CD4-positive, alpha-beta memory T cell (primary cell): ENCODE measurements at regions not wholly inside any gene's neighbourhood (a gene's known extent, or its start where the extent isn't known, plus 50 kb on each side); places are given as distances from the start of the nearest gene placed in this dataset.

Source experiments
- CTCF ChIA-PET: fragments of 350-600 bp; sonication (Branson Sonifier 250); formaldehyde crosslinking; loops from one replicate; lab custom pipeline; 2021; ENCODE audit warnings: inconsistent platforms; ENCODE audit not compliant: partially characterized antibody; lab: Charles Lee
- POLR2A ChIA-PET: fragments of 350-600 bp; sonication (Branson Sonifier 250); formaldehyde crosslinking; loops from one replicate; lab custom pipeline; 2021; ENCODE audit not compliant: partially characterized antibody; lab: Charles Lee
- DNase-seq, 5 donors: peaks; one replicate each; pipeline versions ENCODE4 v3.0.0 to v3.0.0-alpha.2; 2020 to 2022; ENCODE audit warnings: mixed read lengths in 1 of 5
- H3K27ac ChIP-seq: one replicate; pipeline ENCODE4 v1.7.0; 2013; ENCODE audit warnings: low read depth, low read length
- H3K27me3 ChIP-seq: 2 replicates; pipeline ENCODE4 v1.7.0; 2013; ENCODE audit warnings: mild to moderate bottlenecking, low read length, moderate library complexity; ENCODE audit not compliant: insufficient read depth
- H3K36me3 ChIP-seq: 2 replicates; pipeline ENCODE4 v1.7.0; 2013; ENCODE audit warnings: mild to moderate bottlenecking, low read length, moderate library complexity; ENCODE audit not compliant: insufficient read depth
- H3K4me1 ChIP-seq: 2 replicates; pipeline ENCODE4 v1.7.0; 2013; ENCODE audit warnings: mild to moderate bottlenecking, low read length, moderate library complexity; ENCODE audit not compliant: insufficient read depth
- H3K4me3 ChIP-seq, 2 donors: one replicate each; pipeline ENCODE4 v1.7.0; 2013; ENCODE audit warnings: low read length in 2 of 2, mild to moderate bottlenecking in 1 of 2
- H3K9me3 ChIP-seq, 2 donors: one replicate each; pipeline ENCODE4 v1.7.0; 2013; ENCODE audit warnings: low read length in 2 of 2, control low read depth in 1 of 2; ENCODE audit not compliant: control insufficient read depth in 1 of 2
- H3K27ac Mint-ChIP-seq, 7 donors: one replicate each; pipeline ENCODE4 v1.8.0; 2020 to 2021; ENCODE audit warnings: mixed read lengths in 7 of 7, mild to moderate bottlenecking in 6 of 7, inconsistent platforms in 3 of 7, moderate library complexity in 3 of 7
- H3K27me3 Mint-ChIP-seq, 2 donors: one replicate each; pipeline ENCODE4 v1.8.0; 2020 to 2021; ENCODE audit warnings: mixed read lengths in 2 of 2
- H3K36me3 Mint-ChIP-seq, 2 donors: one replicate each; pipeline ENCODE4 v1.8.0; 2020 to 2021; ENCODE audit warnings: mixed read lengths in 2 of 2, inconsistent platforms in 1 of 2, mild to moderate bottlenecking in 1 of 2
- H3K4me1 Mint-ChIP-seq, 4 donors: one replicate each; pipeline ENCODE4 v1.8.0; 2020 to 2021; ENCODE audit warnings: mixed read lengths in 4 of 4, mild to moderate bottlenecking in 1 of 4
- H3K4me3 Mint-ChIP-seq, 8 donors: one replicate each; pipeline ENCODE4 v1.8.0; 2020 to 2021; ENCODE audit warnings: mixed read lengths in 8 of 8, mild to moderate bottlenecking in 7 of 8, moderate library complexity in 6 of 8, inconsistent platforms in 3 of 8
- H3K9me3 Mint-ChIP-seq, 8 donors: one replicate each; pipeline ENCODE4 v1.8.0; 2020 to 2021; ENCODE audit warnings: mixed read lengths in 8 of 8, mild to moderate bottlenecking in 5 of 8, inconsistent platforms in 3 of 8, moderate library complexity in 1 of 8
- intact Hi-C: fragments of 100-400 bp; cut with micrococcal nuclease; formaldehyde crosslinking; loops from one replicate; pipeline ENCODE4 v1.15.1; 2023

GRCh38 chr13:57425531-57425930, 206.0 kb upstream of the PCDH17 start:
- CTCF ChIA-PET, result no interaction called here

GRCh38 chr13:57437587-57437986, 194.0 kb upstream of the PCDH17 start:
- H3K4me3 Mint-ChIP-seq, result no peak overlapping the region
- CTCF ChIA-PET, result no interaction called here
- intact Hi-C loops, result no loop called here
- Histone ChIP-seq H3K27me3 (no peaks in the 10 kb centered on the region), H3K9me3 (no peaks in the 10 kb centered on the region), H3K4me3 (no peak overlapping the region), H3K4me1 (no peaks in the 10 kb centered on the region), H3K27ac (no peak overlapping the region), H3K36me3 (no peaks in the 10 kb centered on the region)
- H3K4me1 Mint-ChIP-seq, result no peaks in the 10 kb centered on the region
- peaks cover 0 to 27% (median 13%) of the 10 kb centered on the region in 8 donors for H3K9me3 Mint-ChIP-seq
- H3K36me3 Mint-ChIP-seq, result no peaks in the 10 kb centered on the region
- DNase-seq, result peak in 1 of 5 donors; percentile 28
- POLR2A ChIA-PET, result no interaction called here
- no peak overlapping the region for H3K27ac Mint-ChIP-seq
- H3K27me3 Mint-ChIP-seq, result no peaks in the 10 kb centered on the region

More at GRCh38 chr13:57425531-57425930, 206.0 kb upstream of the PCDH17 start:
- peaks cover 0 to 28% (median 23%) of the 10 kb centered on the region in 8 donors for H3K9me3 Mint-ChIP-seq
- Histone ChIP-seq H3K27me3 (no peaks in the 10 kb centered on the region), H3K36me3 (no peaks in the 10 kb centered on the region), H3K9me3 (no peaks in the 10 kb centered on the region), H3K27ac (no peak overlapping the region), H3K4me3 (peak overlapping the region in 1 of 2 donors; percentile 29), H3K4me1 (no peaks in the 10 kb centered on the region)
- intact Hi-C loops, result no loop called here
- no peaks in the 10 kb centered on the region for H3K4me1 Mint-ChIP-seq
- no peak for DNase-seq
- POLR2A ChIA-PET, result no interaction called here
- no peak overlapping the region for H3K27ac Mint-ChIP-seq
- H3K36me3 Mint-ChIP-seq, result no peaks in the 10 kb centered on the region
- no peak overlapping the region for H3K4me3 Mint-ChIP-seq
- H3K27me3 Mint-ChIP-seq, result no peaks in the 10 kb centered on the region

- Histone ChIP-seq H3K36me3 (no peaks in the 10 kb centered on the region), H3K9me3 (no peaks in the 10 kb centered on the region), H3K4me3 (no peak overlapping the region), H3K4me1 (no peaks in the 10 kb centered on the region), H3K27me3 (no peaks in the 10 kb centered on the region), H3K27ac (no peak overlapping the region)
- Mint-ChIP-seq H3K36me3 (no peaks in the 10 kb centered on the region), H3K4me3 (no peak overlapping the region), H3K27me3 (no peaks in the 10 kb centered on the region), H3K27ac (no peak overlapping the region), H3K9me3 (peaks cover 0 to 27% (median 12%) of the 10 kb centered on the region in 8 donors), H3K4me1 (no peaks in the 10 kb centered on the region)
- DNase-seq, result no peak
- intact Hi-C loops, result no loop called here
- ChIA-PET CTCF (no interaction called here), POLR2A (no interaction called here)
These were observed 193.5 kb upstream of the PCDH17 start for GRCh38 chr13:57438072-57438471.

- no peaks in the 10 kb centered on the region for H3K9me3 ChIP-seq
- ChIA-PET CTCF (no interaction called here), POLR2A (no interaction called here)
- no peaks in the 10 kb centered on the region for H3K27me3 ChIP-seq
- Mint-ChIP-seq H3K4me3 (no peak overlapping the region), H3K27me3 (no peaks in the 10 kb centered on the region), H3K27ac (no peak overlapping the region), H3K4me1 (no peaks in the 10 kb centered on the region), H3K9me3 (peaks cover 0 to 9% (median 4%) of the 10 kb centered on the region in 8 donors), H3K36me3 (no peaks in the 10 kb centered on the region)
- H3K4me3 ChIP-seq, result no peak overlapping the region
- intact Hi-C loops, result no loop called here
- no peak overlapping the region for H3K27ac ChIP-seq
- no peak for DNase-seq
- H3K36me3 ChIP-seq, result no peaks in the 10 kb centered on the region
- no peaks in the 10 kb centered on the region for H3K4me1 ChIP-seq
These were observed 188.1 kb upstream of the PCDH17 start for GRCh38 chr13:57443494-57443893.

- H3K27ac Mint-ChIP-seq, result no peak overlapping the region
- POLR2A ChIA-PET, result no interaction called here
- Histone ChIP-seq H3K9me3 (no peaks in the 10 kb centered on the region), H3K27me3 (no peaks in the 10 kb centered on the region), H3K4me3 (no peak overlapping the region), H3K36me3 (no peaks in the 10 kb centered on the region), H3K27ac (no peak overlapping the region), H3K4me1 (no peaks in the 10 kb centered on the region)
- H3K4me1 Mint-ChIP-seq, result no peaks in the 10 kb centered on the region
- H3K9me3 Mint-ChIP-seq, result peaks cover 0 to 7% (median 1%) of the 10 kb centered on the region in 8 donors
- no peaks in the 10 kb centered on the region for H3K27me3 Mint-ChIP-seq
- CTCF ChIA-PET, result no interaction called here
- H3K4me3 Mint-ChIP-seq, result no peak overlapping the region
- no peak for DNase-seq
- intact Hi-C loops, result no loop called here
- H3K36me3 Mint-ChIP-seq, result no peaks in the 10 kb centered on the region
These were observed 181.2 kb upstream of the PCDH17 start for GRCh38 chr13:57450356-57450755.

- Histone ChIP-seq H3K4me3 (no peak overlapping the region), H3K27me3 (no peaks in the 10 kb centered on the region), H3K9me3 (no peaks in the 10 kb centered on the region), H3K27ac (no peak overlapping the region), H3K36me3 (no peaks in the 10 kb centered on the region), H3K4me1 (no peaks in the 10 kb centered on the region)
- H3K9me3 Mint-ChIP-seq, result peaks cover 0 to 7% (median 3%) of the 10 kb centered on the region in 8 donors
- no peaks in the 10 kb centered on the region for H3K4me1 Mint-ChIP-seq
- no peaks in the 10 kb centered on the region for H3K36me3 Mint-ChIP-seq
- no peak for DNase-seq
- H3K27me3 Mint-ChIP-seq, result no peaks in the 10 kb centered on the region
- intact Hi-C loops, result no loop called here
- no peak overlapping the region for H3K27ac Mint-ChIP-seq
- no peak overlapping the region for H3K4me3 Mint-ChIP-seq
- CTCF ChIA-PET, result no interaction called here
- POLR2A ChIA-PET, result no interaction called here
These were observed 179.3 kb upstream of the PCDH17 start for GRCh38 chr13:57452228-57452627.

GRCh38 chr13:57470491-57470890, 161.1 kb upstream of the PCDH17 start:
- H3K4me1 Mint-ChIP-seq, result no peaks in the 10 kb centered on the region
- ChIA-PET POLR2A (no interaction called here), CTCF (no interaction called here)
- H3K9me3 Mint-ChIP-seq, result peaks cover 0 to 7% (median under 1%) of the 10 kb centered on the region in 8 donors
- no peaks in the 10 kb centered on the region for H3K9me3 ChIP-seq
- no peaks in the 10 kb centered on the region for H3K36me3 ChIP-seq
- no peaks in the 10 kb centered on the region for H3K27me3 ChIP-seq
- H3K27me3 Mint-ChIP-seq, result no peaks in the 10 kb centered on the region
- intact Hi-C loops, result no loop called here
- no peaks in the 10 kb centered on the region for H3K36me3 Mint-ChIP-seq
- no peaks in the 10 kb centered on the region for H3K4me1 ChIP-seq
- no peak overlapping the region for H3K27ac Mint-ChIP-seq
- no peak overlapping the region for H3K4me3 Mint-ChIP-seq
- DNase-seq, result no peak
- H3K27ac ChIP-seq, result no peak overlapping the region
- H3K4me3 ChIP-seq, result no peak overlapping the region

- Mint-ChIP-seq H3K9me3 (peaks cover 0 to 12% (median 4%) of the 10 kb centered on the region in 8 donors), H3K4me3 (no peak overlapping the region), H3K36me3 (no peaks in the 10 kb centered on the region), H3K27ac (no peak overlapping the region), H3K27me3 (no peaks in the 10 kb centered on the region), H3K4me1 (no peaks in the 10 kb centered on the region)
- ChIA-PET CTCF (no interaction called here), POLR2A (no interaction called here)
- Histone ChIP-seq H3K4me1 (no peaks in the 10 kb centered on the region), H3K27me3 (no peaks in the 10 kb centered on the region), H3K9me3 (no peaks in the 10 kb centered on the region), H3K36me3 (no peaks in the 10 kb centered on the region), H3K27ac (no peak overlapping the region), H3K4me3 (no peak overlapping the region)
- DNase-seq, result no peak
- intact Hi-C loops, result no loop called here
These were observed 140.2 kb upstream of the PCDH17 start for GRCh38 chr13:57491318-57491717.
